ENCODE measurements at regions not wholly inside any gene's neighbourhood (a gene's known extent, or its start where the extent isn't known, plus 50 kb on each side); places are given as distances from the start of the nearest gene placed in this dataset.

DNA sequence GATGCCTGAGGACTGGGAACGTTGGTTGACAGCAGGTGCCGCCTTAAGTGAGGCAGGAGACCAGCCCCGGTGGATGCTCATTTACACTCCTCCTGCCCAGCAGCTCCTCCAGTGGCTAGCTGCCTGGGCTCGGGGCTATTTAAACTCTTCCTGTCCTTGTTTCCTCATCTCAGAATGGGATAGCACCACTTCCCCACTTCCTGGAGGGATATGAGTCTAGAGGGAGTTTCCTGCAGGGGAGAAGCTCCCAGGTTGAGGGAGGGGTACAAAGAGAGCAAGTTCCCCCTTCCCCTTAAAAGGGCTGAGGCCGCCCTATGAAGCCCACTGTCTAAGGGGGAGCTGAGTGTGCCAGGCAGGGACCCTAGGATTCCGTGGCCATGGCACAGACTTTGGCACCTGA, 311.2 kb downstream of the AACS start:
- no peak for DNase-seq

DNA sequence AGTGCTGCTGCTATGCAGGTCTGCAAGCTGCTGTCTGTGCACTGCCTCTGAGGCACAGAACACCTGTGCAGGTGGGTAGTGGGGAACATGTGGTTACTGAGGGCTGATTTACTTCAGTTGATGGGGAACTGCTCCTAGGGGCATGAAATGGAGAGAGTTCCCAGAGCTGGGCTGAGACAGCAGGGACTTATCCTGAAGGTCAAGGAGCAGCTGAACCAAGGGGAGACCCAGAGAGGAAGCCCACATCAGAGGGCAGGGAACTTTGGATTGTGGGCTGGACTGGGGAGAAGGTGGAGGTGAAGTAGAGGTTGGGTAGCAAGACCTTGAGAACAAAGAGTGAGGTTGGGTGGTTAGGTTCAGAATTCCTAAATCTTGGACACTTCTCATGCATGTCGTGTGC, 311.9 kb downstream of the AACS start:
- no peak for DNase-seq

DNA sequence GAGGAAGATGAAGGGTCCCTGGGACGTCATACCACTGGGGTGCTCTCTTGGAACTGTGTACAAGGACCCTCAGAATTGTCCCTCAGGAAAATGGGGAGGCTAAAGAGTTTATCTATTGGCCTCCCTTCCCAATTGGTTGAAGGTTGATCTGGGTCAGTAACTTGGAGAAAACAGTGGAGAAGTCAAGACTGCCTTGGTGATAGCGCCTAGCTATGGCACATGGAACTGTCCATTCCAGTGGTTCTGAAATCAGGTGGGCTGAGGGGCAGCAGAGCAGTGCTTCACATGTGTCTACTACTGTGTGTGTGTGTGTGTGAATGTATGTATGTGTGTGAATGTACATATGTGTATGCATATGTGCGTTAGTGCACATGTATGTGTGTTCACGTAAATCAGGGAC, 316.1 kb downstream of the AACS start:
- DNase-seq: no peak

DNA sequence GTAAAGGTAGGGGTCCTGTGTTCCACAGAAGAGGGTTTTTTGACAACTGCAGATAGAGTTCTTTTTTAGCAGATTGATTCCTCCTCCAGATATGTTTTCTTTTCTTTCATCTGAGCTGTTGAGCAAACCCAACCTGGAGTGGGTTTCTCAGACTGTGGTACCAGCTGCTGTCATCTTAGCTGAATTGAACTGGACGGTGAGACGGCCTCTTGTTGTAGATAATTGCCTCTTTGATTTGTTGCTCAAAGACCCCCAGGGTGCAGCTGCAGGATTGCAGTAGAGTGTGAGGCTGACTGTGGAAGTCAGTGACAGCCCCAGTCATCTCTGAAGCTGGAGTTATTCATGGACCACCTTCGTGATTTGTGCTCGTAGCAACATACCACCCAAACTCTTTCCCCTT, 317.7 kb downstream of the AACS start:
- no peak for DNase-seq

DNA sequence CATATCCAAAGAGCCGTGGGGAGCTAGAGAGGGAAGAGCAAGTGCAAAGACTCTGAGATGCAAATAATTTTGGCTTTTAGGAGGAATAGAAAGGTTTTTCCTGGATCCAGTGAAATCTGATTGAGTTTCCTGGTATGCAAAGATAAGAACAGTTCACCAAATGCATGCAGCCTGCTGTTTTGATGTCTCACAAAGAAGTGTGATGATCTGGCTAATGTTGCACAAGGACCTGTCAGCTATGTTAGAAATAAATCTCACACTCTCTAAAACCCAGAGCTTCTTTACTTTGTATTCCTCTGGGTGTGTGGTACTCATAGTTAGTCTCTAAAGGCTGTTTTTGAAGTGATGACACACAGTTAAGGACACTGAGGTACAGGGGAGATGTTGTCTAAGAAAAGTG, 321.4 kb downstream of the AACS start:
- no peak for DNase-seq

DNA sequence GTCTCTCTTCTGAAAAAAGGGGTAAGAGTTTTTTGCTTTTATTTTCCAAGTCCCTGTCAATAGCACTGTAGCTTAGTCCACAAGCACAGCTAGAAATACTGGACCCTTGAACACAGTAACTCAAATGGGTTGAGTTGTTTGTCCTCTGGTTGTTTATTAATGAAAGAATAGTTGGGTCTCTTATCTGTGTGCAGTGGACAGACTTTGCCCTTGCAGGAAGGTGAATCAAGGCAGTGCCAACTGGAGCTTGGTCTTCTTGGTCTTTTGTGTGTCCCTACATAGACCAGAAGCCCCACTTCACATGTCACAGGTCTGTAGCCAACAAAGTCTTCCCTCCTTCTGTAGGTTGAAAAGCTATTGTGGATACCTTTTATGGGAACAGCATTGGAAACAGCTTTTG, 322.0 kb downstream of the AACS start:
- no peak for DNase-seq

DNA sequence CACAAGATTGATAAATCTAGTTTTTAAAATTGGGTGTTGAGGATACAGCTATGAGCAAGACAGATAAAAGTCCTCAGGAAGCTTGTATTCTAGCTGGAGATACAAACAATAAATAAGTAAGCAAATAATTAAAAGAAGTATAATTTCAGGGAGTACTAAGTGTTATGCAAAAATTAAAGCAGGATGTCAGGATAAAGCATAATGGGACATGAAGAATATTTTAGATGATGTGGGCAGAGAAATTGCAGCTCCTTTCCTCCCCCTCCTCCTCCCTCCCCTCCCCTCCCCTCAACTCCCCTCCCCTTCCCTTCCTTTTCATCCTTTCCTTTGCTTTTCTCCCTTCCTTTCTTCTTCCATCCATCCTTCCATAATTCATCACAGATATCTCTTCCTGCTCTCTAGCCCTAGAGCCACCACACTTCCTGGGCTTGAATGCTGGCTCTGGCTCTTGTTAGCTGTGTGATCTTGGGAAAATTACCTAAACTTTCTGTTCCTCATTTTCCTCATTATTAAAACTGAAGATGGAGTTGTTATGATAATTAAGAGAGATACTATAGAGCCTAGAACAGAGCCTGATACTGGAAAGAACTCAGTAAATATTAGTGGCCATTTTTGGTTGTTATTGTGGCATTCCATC, 323.9 kb downstream of the AACS start:
- no peak for DNase-seq

DNA sequence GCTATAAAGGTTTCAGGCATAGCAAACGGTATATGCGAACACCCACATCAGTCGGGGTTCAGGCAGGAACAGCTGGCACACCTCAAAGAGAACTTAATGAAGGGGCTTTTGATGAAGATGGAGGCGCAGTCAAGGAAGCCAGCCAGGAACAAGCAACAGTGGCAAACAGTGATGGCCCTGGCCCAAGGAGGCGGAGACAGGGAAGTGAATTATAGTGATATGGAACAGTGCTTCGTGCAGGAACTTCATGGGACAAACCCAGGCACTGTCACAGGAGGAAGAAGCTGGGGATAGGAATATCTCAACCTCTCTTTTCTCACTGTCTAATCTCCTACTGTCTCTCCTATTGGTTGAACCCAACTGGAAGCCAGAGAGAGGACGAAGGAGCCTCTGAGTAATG, 328.3 kb downstream of the AACS start:
- no peak for DNase-seq

DNA sequence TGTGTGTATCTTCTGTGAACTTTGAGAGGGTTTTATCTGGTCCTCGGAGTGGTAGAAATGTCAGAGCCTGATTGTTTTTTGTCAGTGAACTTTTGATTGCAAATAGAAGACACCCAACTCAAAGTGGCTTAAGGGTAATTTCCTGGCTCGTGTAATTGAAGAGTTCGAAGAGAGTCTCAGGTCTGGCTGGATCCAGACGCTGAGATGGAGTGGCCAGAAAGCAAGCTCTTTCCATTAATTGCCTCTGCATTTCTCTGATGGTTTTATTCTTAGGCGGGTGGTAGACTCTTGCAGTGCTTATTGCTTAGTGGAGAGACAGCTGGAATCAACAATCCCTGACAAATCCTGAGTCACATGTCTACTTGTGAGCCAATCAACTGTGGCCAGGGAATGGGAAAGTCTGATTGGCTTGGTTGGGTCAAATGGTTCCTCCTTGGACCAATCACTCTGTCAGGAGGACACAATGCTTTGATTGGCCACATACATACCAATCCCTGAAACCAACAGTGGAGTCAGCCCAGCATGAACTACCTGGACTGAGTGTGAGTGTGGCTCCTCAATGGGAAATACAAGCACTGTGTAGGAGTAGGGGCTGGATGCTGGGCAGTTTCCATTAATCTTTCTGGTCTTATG, 330.5 kb downstream of the AACS start:
- DNase-seq: no peak

DNA sequence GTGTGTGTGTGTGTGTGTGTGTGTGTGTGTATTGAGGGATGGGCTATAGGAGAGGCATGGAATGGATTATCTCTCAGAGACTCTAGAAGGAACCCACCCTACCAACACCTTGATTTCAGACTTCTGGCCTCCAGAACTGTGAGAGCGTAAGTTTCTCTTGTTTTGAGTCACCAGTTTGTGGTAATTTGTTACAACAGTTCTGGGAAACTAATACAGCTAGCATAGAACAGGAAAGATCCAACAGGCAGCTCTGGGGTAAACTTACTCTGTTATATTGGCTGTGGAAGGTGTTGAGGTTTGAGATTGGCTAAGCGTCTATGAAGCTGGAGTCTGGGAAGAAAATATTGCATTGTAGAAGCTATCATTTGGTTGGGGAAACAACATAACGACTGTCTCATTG, 334.3 kb downstream of the AACS start:
- no peak for DNase-seq

DNA sequence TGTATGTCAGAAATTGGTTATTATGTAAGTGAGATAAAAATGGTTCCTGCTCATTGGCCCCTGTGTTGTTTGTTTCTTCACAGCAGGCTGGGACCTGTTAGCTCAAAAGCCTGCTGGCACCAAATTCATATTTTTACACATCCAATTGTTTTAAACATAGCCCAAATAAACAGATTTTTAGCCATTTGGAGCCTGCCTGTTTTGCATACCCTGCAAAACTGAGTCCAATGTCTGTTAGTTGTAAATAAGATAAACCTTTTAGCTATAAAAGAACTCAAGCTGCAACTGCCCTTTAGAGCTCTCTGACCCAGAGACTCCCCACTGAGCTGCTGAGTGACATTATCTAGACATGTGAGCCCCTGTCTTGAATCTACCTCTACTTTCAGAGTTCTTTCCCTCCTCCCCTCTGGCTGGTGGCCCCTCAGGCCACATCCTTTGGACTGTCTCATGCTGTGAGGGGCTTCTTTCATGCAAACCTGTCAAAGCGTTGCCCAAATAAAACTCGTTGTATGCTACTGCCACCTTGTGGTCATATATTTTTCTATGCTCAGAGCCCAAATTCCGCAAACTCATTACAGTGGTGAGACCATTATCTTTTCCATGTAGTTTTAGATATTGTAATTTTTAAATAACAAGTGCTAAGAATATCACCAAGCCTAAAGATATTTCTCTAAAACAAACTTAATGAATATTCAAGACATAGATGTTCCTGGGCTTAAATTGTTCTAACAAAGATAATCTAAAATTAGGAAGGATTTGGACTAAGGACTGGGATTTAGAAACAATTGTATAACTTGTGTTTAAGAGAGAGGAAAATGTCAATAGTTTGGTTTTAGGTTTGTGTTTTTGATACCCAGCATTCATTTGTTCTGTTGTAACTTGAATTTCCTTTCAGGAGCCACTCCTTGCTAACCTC, 337.9 kb downstream of the AACS start:
- DNase-seq: peak in 1 of 2 donors; percentile 2

DNA sequence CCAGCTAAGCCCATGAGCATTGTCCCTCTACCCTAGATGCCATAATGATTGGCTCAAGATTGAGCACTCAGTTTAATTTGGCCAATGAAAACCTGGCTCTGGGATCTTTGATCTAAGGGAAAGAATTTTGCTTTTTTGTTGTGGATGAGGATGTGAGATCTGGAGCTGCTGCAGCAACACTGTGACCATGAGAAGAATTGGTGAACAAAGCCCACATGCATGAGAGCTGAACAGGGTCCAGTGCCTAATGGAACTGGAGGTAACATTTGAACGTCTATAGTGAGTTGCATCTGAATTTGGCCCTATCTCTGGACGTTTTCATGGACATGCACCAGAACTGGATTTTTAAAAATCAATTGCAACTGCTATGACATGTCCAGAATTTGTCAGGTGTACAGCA, 338.6 kb downstream of the AACS start:
- DNase-seq: no peak

DNA sequence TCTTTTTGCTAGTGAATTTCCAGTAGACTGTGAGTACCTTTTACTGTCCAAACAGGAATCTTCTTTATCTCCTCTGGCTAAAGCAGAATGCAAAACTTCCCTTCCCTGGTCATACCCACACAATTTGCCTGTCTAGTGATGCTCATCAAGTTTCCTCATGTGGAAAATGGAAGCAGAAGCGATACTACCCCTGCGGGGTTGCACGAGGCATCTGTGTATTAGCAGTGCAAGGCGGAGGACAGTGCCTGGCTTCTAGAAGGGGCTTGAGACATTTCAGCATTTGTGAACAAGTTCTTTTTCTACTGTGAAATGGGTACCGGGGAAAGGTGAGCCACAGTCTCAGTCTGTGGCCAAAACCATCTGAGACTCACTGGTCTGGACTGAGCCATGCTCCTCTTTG, 340.9 kb downstream of the AACS start:
- DNase-seq: no peak

DNA sequence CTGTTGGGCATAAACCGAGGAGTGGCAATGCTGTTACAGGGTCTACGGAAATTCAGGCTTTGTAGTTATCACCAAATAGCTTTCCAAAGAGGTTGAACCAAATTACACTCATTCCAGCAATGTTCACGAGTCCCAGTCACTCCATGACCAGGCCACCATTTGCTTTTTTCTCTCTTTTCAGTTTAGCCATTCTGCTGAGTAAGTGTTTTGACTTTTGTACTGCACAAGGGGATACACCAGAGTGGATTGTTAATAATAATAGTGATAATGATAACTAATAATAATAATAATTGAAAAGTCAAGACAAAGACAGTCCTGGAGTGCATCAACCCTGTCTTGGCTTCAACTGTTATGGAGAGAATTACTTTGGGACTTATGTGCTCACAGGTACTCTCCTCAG, 343.5 kb downstream of the AACS start:
- no peak for DNase-seq

DNA sequence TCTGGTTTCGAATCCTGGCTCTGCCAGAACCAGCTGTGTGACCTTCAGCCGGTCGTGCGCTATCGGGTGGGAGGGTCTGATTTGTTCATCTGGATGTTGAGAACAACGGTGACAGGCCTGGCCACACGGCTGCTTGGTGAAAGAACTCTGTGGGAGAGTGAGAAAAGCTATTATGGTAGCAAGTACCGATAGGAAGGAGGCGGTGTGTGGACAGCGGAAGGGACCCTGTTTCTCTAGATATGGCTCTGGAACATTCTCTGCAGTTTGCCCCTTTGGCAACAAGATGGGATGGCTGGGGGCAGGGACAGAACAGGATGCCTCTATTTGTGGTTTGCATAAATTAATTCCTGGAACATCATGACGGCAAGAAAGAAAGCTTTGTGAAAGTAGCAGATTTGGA, 347.3 kb downstream of the AACS start:
- DNase-seq: no peak

DNA sequence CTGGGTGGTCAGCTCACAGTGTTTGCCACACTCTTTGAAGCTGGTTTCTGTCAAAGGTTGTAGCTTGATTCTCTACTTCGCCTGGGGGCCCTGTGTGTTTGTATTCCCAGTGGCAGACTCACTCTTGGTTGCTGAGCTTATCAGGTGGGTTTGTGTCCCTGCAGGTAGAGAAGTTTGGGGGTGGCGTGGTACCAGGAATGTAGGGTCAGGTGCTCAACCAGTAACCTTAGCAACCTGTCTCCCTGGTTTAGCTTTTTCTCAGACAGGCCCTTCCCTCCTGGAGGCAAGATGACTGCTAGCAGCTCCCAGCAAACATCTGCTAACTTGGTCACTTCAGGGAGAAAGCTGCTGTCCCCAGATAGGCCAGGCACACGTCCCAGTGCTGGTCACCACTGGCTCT, 352.2 kb downstream of the AACS start:
- no peak for DNase-seq

DNA sequence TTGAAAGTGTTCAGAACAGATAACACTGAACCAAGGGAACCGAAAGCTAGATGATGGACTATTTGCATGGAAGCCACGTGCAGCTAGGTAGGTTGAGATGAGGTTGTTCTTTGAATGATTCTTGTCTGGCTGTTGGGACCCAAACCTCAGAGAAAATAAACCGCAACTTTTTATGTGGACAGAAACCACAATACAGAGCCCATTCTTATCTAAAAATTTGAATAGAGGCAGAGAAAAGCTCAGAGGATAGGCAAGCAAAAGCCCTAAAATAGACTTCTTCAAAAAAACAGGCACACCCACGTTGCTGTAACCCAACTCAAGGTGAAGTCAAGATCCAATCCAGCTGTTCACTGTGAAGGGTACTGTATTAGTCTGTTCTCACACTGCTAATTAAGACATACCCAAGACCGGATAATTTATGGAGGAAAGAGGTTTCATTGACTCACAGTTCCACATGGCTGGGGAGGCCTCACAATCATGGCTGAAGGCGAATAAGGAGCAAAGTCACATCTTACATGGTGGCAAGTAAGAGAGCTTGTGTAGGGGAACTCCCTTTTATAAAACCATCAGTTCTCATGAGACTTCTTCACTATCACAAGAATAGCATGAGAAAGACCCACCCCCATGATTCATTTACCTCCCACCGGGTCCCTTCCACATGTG, 353.8 kb downstream of the AACS start:
- DNase-seq: no peak

DNA sequence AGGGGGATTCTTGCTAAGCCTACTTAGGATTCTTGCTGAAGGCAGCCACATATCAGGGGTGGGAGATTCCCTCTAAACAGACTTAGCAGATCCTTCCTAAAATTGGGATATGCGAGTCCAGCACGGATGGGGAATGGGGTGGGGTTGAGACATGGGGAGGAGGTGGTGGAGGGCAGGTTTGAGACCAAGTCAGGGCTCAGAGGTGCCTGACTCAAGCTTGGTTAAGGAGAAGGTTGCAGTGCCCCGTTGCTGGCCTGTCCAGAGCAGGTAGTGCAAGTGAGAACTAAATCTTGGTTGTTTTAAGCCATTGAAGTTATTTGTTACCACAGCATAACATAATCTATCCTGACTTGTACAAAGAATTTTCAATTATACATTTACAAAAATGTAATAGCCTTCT, 359.7 kb downstream of the AACS start:
- no peak for DNase-seq

DNA sequence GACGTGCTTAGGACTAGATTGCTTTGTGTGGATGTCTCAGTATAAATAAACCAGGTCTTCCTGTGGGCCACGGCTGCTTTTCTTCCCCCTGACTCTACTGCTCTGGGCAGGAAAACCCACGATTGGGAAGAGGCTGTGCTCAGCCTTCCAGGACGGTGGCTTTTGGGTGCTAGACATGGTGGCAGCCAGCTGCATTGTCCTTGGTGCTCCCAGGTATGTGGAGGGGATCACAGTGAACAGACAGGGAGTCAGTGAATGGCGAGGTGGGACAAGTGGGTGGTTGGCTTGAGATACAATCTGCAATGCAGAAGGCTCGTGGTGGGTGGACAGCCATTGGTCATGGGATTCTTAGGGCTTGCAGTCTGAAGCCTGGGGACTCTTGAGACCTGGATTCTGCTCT, 366.3 kb downstream of the AACS start:
- no peak for DNase-seq

DNA sequence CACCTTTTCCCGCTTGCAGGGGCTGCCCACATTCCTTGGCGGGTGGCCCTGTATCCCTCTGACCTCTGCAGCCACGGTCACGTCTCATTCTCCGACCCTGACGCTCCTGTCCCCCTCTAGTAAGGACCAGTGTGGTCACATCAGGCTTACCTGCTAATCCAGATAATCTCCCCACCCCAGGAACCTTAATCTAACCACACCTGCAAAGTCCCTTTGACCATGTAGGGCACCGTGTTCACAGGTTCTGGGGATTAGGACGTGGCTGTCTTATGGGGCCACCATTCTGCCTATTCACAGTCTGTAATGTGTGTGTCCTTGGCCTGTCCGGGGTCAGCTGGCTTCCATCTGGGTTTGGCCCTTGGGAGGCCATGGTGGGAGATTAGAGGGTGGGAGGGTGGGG, 368.9 kb downstream of the AACS start:
- no peak for DNase-seq

DNA sequence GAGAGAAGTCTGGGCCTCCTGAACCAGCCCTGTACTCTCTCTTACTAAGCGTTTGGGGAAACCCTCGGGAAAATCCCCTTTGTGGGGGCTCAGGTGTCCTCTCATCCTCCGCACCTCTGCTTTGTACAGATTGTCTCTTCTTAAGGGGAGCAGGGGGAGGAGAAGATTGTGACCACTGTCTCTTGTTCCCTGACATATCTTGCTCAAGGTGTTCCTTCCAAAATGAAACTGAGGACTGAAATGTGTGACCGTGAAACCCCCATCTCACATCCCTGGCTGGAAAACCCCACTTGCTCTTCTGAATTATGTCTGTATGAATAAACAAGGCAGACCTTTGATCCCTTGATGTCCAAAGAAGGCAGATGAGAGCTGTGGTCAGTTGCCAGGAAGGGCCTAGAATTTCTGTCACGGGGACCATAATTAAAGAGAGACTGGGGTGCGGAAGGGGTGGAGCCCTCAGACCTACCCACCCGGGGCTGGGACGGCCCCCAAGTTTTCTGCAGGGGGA, 369.8 kb downstream of the AACS start:
- no peak for DNase-seq

DNA sequence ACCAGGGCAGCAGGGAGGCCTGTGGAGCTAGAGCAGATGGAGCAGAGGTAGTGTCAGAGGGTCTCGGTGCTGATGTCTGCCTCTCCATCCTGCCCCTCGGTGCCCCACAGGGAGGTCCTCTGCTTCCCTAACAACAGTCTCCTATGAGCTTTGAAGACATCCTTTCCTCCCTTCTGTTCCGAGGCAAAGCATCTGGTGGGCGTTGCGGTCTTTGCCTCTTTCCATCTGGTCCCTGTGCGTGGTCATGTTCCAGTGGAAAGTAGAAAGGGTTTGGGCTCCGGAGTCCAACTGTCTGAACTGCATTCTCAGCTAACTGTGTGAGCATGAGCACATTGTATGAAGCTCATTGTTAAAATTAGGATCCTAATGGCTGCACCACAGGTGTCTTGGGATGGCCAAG, 370.6 kb downstream of the AACS start:
- no peak for DNase-seq

DNA sequence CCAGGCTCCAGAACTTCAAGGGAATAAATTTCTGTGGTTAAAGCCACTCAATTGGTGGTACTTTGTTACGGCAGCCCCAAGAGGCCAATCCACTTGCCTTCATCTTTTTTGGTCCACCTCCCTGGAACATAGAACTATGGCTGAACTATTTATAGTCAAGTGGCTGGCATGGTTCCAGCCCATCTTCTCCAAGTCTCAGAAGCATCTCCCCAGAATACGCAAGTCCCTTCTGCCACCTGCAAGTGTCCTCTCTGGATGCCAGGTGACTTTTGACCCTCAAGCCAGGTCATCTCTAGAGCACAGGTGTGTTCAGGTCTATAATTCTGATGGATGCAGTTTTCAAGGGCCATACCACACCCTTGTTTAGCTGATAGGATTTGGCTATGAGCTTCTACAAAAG, 371.5 kb downstream of the AACS start:
- DNase-seq: no peak

Measured in CD4-positive, alpha-beta T cell treated with Interleukin-4 for 1 hour (primary cell).